ENCODE measurements at regions not wholly inside any gene's neighbourhood (a gene's known extent, or its start where the extent isn't known, plus 50 kb on each side); places are given as distances from the start of the nearest gene placed in this dataset.

GRCh38 chr14:55845963-55846825 lies 266.2 kb downstream of the KTN1 start:
- H3K4me1 ChIP-seq: peaks cover 22% of the 10 kb centered on the region
- no peaks in the 10 kb centered on the region for H3K27me3 ChIP-seq
- no peak overlapping the region for H3K4me3 ChIP-seq
- no peaks in the 10 kb centered on the region for H3K36me3 ChIP-seq
- H3K27ac ChIP-seq: no peak overlapping the region
- H3K9me3 ChIP-seq: no peaks in the 10 kb centered on the region
- no peak for DNase-seq (ENCODE audit: low spot score in 2 of 2)
- WGBS: 85% methylated on average over 9 of the region's 9 CpGs
- TF ChIP-seq POLR2AphosphoS5 (IDR thresholded peaks at IDR 0.05) (no peak), CTCF (IDR thresholded peaks at IDR 0.05) (no peak), EP300 (IDR thresholded peaks at IDR 0.05) (no peak), POLR2A (IDR thresholded peaks at IDR 0.05) (no peak)

- 29% methylated on average over 2 of the region's 2 CpGs for WGBS
- peak; percentile 77 to 83 for DNase-seq (ENCODE audit: low spot score in 2 of 2)
These were observed 266.9 kb downstream of the KTN1 start for GRCh38 chr14:55846826-55847446.

GRCh38 chr14:55847766-55848165 lies 267.8 kb downstream of the KTN1 start:
- TF ChIP-seq EP300 (IDR thresholded peaks at IDR 0.05) (no peak), CTCF (IDR thresholded peaks at IDR 0.05) (no peak), POLR2A (IDR thresholded peaks at IDR 0.05) (no peak), POLR2AphosphoS5 (IDR thresholded peaks at IDR 0.05) (no peak)
- Histone ChIP-seq H3K4me1 (peaks cover 31% of the 10 kb centered on the region), H3K9me3 (no peaks in the 10 kb centered on the region), H3K4me3 (no peak overlapping the region), H3K27me3 (no peaks in the 10 kb centered on the region), H3K36me3 (no peaks in the 10 kb centered on the region), H3K27ac (no peak overlapping the region)
- DNase-seq (ENCODE audit: low spot score in 2 of 2): no peak
- WGBS: 62% methylated on average over 3 of the region's 3 CpGs

More at GRCh38 chr14:55846826-55847446, 266.9 kb downstream of the KTN1 start:
- no peaks in the 10 kb centered on the region for H3K36me3 ChIP-seq
- H3K9me3 ChIP-seq: no peaks in the 10 kb centered on the region
- H3K27ac ChIP-seq: no peak overlapping the region
- H3K4me3 ChIP-seq: no peak overlapping the region
- H3K27me3 ChIP-seq: no peaks in the 10 kb centered on the region
- H3K4me1 ChIP-seq: peaks cover 29% of the 10 kb centered on the region
- TF ChIP-seq POLR2A (IDR thresholded peaks at IDR 0.05): no peak
- TF ChIP-seq POLR2AphosphoS5 (IDR thresholded peaks at IDR 0.05): peak in 2 of 3 donors; percentile 63 to 90
- no peak for TF ChIP-seq CTCF (IDR thresholded peaks at IDR 0.05)
- no peak for TF ChIP-seq EP300 (IDR thresholded peaks at IDR 0.05)

GRCh38 chr14:55848964-55849363 lies 269.0 kb downstream of the KTN1 start:
- Histone ChIP-seq H3K9me3 (no peaks in the 10 kb centered on the region), H3K27me3 (no peaks in the 10 kb centered on the region), H3K36me3 (no peaks in the 10 kb centered on the region), H3K27ac (no peak overlapping the region), H3K4me3 (no peak overlapping the region), H3K4me1 (peaks cover 31% of the 10 kb centered on the region)
- DNase-seq (ENCODE audit: low spot score in 2 of 2): no peak
- no peak for TF ChIP-seq POLR2AphosphoS5 (IDR thresholded peaks at IDR 0.05)
- no peak for TF ChIP-seq EP300 (IDR thresholded peaks at IDR 0.05)
- no peak for TF ChIP-seq CTCF (IDR thresholded peaks at IDR 0.05)
- TF ChIP-seq POLR2A (IDR thresholded peaks at IDR 0.05): no peak

- no peak overlapping the region for H3K4me3 ChIP-seq
- WGBS: 95% methylated on average over 2 of the region's 2 CpGs
These were observed 268.4 kb upstream of the PELI2 start for GRCh38 chr14:55849833-55850232.

More at GRCh38 chr14:55849833-55850232, 268.4 kb upstream of the PELI2 start:
- H3K27me3 ChIP-seq: no peaks in the 10 kb centered on the region
- DNase-seq (ENCODE audit: low spot score in 2 of 2): no peak
- TF ChIP-seq EP300 (IDR thresholded peaks at IDR 0.05) (no peak), CTCF (IDR thresholded peaks at IDR 0.05) (no peak), POLR2A (IDR thresholded peaks at IDR 0.05) (no peak), POLR2AphosphoS5 (IDR thresholded peaks at IDR 0.05) (no peak)
- no peaks in the 10 kb centered on the region for H3K9me3 ChIP-seq
- no peak overlapping the region for H3K27ac ChIP-seq
- H3K36me3 ChIP-seq: no peaks in the 10 kb centered on the region
- H3K4me1 ChIP-seq: peaks cover 31% of the 10 kb centered on the region
